ENCODE measurements at regions not wholly inside any gene's neighbourhood (a gene's known extent, or its start where the extent isn't known, plus 50 kb on each side); places are given as distances from the start of the nearest gene placed in this dataset.

DNA sequence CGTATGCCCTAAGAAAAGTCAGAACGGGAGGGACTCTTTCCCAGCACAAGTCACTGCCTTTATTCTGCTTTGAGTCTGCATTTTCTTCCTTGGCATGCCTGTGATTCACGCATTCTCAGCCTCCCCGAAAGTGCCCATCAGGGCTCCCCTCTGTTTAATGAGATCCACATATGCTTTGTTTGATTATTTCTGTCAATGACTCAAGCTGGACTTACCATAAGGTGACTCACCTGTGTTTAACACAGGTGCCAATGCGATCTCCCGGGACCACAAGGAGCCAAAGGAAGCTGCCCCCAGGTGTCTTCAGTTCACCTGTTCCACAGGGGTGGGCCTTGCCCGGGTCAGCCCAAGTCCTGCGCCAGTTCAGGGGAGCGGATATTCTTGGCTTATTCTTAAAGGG lies 386.0 kb upstream of the SHH start:
- 92% methylated on average over 9 of the region's 9 CpGs for WGBS
- no peaks in the 10 kb centered on the region for H3K27me3 ChIP-seq (ENCODE audit: control insufficient read depth in 4 of 4, insufficient read depth in 4 of 4, low read length in 3 of 4)
- H3K9me3 ChIP-seq (ENCODE audit: control insufficient read depth in 4 of 4, low read length in 3 of 4) = no peaks in the 10 kb centered on the region
- no peak overlapping the region for H3K4me3 ChIP-seq (ENCODE audit: low read depth in 1 of 3, low read length in 3 of 3)
- no peak overlapping the region for H3K9ac ChIP-seq (ENCODE audit: low read depth in 1 of 2, low read length in 2 of 2)
- TF ChIP-seq JUND (IDR thresholded peaks at IDR 0.05) = no peak
- TF ChIP-seq TAF1 (conservative IDR thresholded peaks at IDR 0.05) = no peak
- no peak for TF ChIP-seq NR2F2 (IDR thresholded peaks at IDR 0.05)
- TF ChIP-seq YY1 (IDR thresholded peaks at IDR 0.05) = no peak
- TF ChIP-seq EGR1 (IDR thresholded peaks at IDR 0.05; ENCODE audit: low read depth in 2 of 2) = no peak
- TF ChIP-seq, protein P1, sequence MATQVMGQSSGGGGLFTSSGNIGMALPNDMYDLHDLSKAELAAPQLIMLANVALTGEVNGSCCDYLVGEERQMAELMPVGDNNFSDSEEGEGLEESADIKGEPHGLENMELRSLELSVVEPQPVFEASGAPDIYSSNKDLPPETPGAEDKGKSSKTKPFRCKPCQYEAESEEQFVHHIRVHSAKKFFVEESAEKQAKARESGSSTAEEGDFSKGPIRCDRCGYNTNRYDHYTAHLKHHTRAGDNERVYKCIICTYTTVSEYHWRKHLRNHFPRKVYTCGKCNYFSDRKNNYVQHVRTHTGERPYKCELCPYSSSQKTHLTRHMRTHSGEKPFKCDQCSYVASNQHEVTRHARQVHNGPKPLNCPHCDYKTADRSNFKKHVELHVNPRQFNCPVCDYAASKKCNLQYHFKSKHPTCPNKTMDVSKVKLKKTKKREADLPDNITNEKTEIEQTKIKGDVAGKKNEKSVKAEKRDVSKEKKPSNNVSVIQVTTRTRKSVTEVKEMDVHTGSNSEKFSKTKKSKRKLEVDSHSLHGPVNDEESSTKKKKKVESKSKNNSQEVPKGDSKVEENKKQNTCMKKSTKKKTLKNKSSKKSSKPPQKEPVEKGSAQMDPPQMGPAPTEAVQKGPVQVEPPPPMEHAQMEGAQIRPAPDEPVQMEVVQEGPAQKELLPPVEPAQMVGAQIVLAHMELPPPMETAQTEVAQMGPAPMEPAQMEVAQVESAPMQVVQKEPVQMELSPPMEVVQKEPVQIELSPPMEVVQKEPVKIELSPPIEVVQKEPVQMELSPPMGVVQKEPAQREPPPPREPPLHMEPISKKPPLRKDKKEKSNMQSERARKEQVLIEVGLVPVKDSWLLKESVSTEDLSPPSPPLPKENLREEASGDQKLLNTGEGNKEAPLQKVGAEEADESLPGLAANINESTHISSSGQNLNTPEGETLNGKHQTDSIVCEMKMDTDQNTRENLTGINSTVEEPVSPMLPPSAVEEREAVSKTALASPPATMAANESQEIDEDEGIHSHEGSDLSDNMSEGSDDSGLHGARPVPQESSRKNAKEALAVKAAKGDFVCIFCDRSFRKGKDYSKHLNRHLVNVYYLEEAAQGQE (IDR thresholded peaks at IDR 0.05) = no peak
- no peak for TF ChIP-seq HNF4A (conservative IDR thresholded peaks at IDR 0.05)
- TF ChIP-seq, protein P2, sequence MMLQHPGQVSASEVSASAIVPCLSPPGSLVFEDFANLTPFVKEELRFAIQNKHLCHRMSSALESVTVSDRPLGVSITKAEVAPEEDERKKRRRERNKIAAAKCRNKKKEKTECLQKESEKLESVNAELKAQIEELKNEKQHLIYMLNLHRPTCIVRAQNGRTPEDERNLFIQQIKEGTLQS (IDR thresholded peaks at IDR 0.05) = no peak
- TF ChIP-seq, protein P3, sequence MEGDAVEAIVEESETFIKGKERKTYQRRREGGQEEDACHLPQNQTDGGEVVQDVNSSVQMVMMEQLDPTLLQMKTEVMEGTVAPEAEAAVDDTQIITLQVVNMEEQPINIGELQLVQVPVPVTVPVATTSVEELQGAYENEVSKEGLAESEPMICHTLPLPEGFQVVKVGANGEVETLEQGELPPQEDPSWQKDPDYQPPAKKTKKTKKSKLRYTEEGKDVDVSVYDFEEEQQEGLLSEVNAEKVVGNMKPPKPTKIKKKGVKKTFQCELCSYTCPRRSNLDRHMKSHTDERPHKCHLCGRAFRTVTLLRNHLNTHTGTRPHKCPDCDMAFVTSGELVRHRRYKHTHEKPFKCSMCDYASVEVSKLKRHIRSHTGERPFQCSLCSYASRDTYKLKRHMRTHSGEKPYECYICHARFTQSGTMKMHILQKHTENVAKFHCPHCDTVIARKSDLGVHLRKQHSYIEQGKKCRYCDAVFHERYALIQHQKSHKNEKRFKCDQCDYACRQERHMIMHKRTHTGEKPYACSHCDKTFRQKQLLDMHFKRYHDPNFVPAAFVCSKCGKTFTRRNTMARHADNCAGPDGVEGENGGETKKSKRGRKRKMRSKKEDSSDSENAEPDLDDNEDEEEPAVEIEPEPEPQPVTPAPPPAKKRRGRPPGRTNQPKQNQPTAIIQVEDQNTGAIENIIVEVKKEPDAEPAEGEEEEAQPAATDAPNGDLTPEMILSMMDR (IDR thresholded peaks at IDR 0.05; ENCODE audit: low read depth, low read length, missing input control) = no peak
- no peak for TF ChIP-seq HNF4G (IDR thresholded peaks at IDR 0.05)
- TF ChIP-seq, protein P4, sequence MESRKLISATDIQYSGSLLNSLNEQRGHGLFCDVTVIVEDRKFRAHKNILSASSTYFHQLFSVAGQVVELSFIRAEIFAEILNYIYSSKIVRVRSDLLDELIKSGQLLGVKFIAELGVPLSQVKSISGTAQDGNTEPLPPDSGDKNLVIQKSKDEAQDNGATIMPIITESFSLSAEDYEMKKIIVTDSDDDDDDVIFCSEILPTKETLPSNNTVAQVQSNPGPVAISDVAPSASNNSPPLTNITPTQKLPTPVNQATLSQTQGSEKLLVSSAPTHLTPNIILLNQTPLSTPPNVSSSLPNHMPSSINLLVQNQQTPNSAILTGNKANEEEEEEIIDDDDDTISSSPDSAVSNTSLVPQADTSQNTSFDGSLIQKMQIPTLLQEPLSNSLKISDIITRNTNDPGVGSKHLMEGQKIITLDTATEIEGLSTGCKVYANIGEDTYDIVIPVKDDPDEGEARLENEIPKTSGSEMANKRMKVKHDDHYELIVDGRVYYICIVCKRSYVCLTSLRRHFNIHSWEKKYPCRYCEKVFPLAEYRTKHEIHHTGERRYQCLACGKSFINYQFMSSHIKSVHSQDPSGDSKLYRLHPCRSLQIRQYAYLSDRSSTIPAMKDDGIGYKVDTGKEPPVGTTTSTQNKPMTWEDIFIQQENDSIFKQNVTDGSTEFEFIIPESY (IDR thresholded peaks at IDR 0.05) = no peak
- no peak for TF ChIP-seq GABPA (IDR thresholded peaks at IDR 0.05 in 1 of 2, conservative IDR thresholded peaks at IDR 0.05 in 1 of 2)
- TF ChIP-seq RXRA (IDR thresholded peaks at IDR 0.05) = no peak
- TF ChIP-seq SP1 (IDR thresholded peaks at IDR 0.05) = no peak
- no peak overlapping the region for H3K27ac ChIP-seq (ENCODE audit: low read depth in 1 of 2, low read length in 2 of 2)
- H3K36me3 ChIP-seq (ENCODE audit: control insufficient read depth in 4 of 4, insufficient read depth in 3 of 4, low read depth in 1 of 4, low read length in 3 of 4) = no peaks in the 10 kb centered on the region
- no peaks in the 10 kb centered on the region for H3K4me1 ChIP-seq (ENCODE audit: control insufficient read depth in 4 of 4, insufficient read depth in 4 of 4, low read length in 3 of 4)
- DNase-seq (ENCODE audit: low spot score) = no peak

DNA sequence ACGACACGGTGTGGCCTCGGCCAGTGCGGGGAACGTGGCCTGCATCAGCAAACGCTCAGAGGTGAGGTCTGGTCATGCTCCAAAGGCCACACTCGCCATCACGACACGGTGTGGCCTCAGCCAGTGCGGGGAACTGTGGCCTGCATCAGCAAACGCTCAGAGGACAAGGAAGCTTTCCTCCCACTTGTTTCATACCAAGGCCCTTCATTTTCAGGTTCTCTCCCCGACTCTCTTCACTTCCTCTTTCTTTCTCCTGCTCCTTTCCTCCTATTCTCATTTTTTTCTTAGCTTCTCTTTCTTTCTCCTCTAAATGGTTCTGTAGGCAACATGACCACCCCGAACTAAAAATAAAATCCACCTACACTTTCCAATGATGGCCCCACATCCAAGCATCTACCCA lies 384.4 kb upstream of the SHH start:
- Histone ChIP-seq H3K9me3 (ENCODE audit: control insufficient read depth in 4 of 4, low read length in 3 of 4) (no peaks in the 10 kb centered on the region), H3K4me1 (ENCODE audit: control insufficient read depth in 4 of 4, insufficient read depth in 4 of 4, low read length in 3 of 4) (no peaks in the 10 kb centered on the region), H3K9ac (ENCODE audit: low read depth in 1 of 2, low read length in 2 of 2) (no peak overlapping the region), H3K4me3 (ENCODE audit: low read depth in 1 of 3, low read length in 3 of 3) (no peak overlapping the region), H3K36me3 (ENCODE audit: control insufficient read depth in 4 of 4, insufficient read depth in 3 of 4, low read depth in 1 of 4, low read length in 3 of 4) (no peaks in the 10 kb centered on the region), H3K27ac (ENCODE audit: low read depth in 1 of 2, low read length in 2 of 2) (no peak overlapping the region), H3K27me3 (ENCODE audit: control insufficient read depth in 4 of 4, insufficient read depth in 4 of 4, low read length in 3 of 4) (no peaks in the 10 kb centered on the region)
- WGBS = 88% methylated on average over 13 of the region's 13 CpGs
- no peak for TF ChIP-seq RAD21 (IDR thresholded peaks at IDR 0.05)
- no peak for TF ChIP-seq RXRA (IDR thresholded peaks at IDR 0.05)
- TF ChIP-seq, protein P3 (IDR thresholded peaks at IDR 0.05; ENCODE audit: low read depth, low read length, missing input control) = no peak
- no peak for TF ChIP-seq GABPA (IDR thresholded peaks at IDR 0.05 in 1 of 2, conservative IDR thresholded peaks at IDR 0.05 in 1 of 2)
- DNase-seq (ENCODE audit: low spot score) = no peak
